HCT116 (cell line): ENCODE measurements at regions not wholly inside any gene's neighbourhood (a gene's known extent, or its start where the extent isn't known, plus 50 kb on each side); places are given as distances from the start of the nearest gene placed in this dataset.
"Not testable (repeated sequence)": the region's sequence is repeated elsewhere in the genome, so short reads cannot be mapped to it uniquely, and the experiment has no call there.

ENCODE experiments used
- ATAC-seq: fragments of 200-7000 bp; cut with Tn5 transposase; 2 replicates; pipeline ENCODE4 v1.9.1; 2020; ENCODE audit warnings: mild to moderate bottlenecking, moderate library complexity
- BruUV-seq: library from RNA; stranded (reverse); fragments of 400-500 nt; replicated peaks from 2 replicates; lab custom pipeline; 2021; lab: Mats Ljungman, UMichigan
- CTCF ChIA-PET: fragments of 300-600 bp; sonication (Branson Sonifier 250); formaldehyde crosslinking; loops from one replicate; lab custom pipeline; 2021; ENCODE audit warnings: antibody characterized with exemption; lab: Charles Lee
- POLR2A ChIA-PET: fragments of 300-600, 350-600 bp; sonication (Branson Sonifier 250); formaldehyde crosslinking; loops from one replicate; lab custom pipeline; 2021; ENCODE audit warnings: antibody characterized with exemption; lab: Charles Lee
- RAD21 ChIA-PET, 2 experiments: fragments of 300-600 bp; sonication (Branson Sonifier 250); formaldehyde crosslinking; loops; one replicate each; lab custom pipeline; 2023; ENCODE audit warnings: low total read pairs in 2 of 2; ENCODE audit not compliant: uncharacterized antibody in 2 of 2, unreplicated experiment in 2 of 2, low non-redundant PET in 1 of 2; lab: Charles Lee
- DNase-seq: peaks from one replicate; pipeline ENCODE4 v3.0.0-alpha.2; 2010; ENCODE audit warnings: low read depth, low spot score
- H2AFZ ChIP-seq: fragments of 200-600 bp; shearing (Covaris generic), sonication (generic); 2 replicates; pipeline ENCODE4 v1.6.1; 2017; ENCODE audit warnings: low read depth, mixed run types, mixed read lengths, antibody characterized with exemption, low read length; ENCODE audit not compliant: poor library complexity, severe bottlenecking
- H3K27ac ChIP-seq: 2 replicates; pipeline ENCODE4 v1.5.1; 2012; ENCODE audit warnings: low read depth, low read length
- H3K27me3 ChIP-seq: fragments of 200-600 bp; sonication (generic); 2 replicates; pipeline ENCODE4 v1.6.1; 2016; ENCODE audit warnings: mixed run types, low read length, mixed read lengths; ENCODE audit not compliant: insufficient read depth
- H3K36me3 ChIP-seq, 2 experiments: fragments of 200-500 bp in 1 of 2; fragments of 200-600 bp in 1 of 2; sonication (Bioruptor generic) in 1 of 2; sonication (generic) in 1 of 2; 2 replicates each; pipeline versions ENCODE4 v1.5.1 to v1.6.1; 2014 to 2016; ENCODE audit warnings: low read length in 2 of 2, inconsistent platforms in 1 of 2, mixed read lengths in 1 of 2, mixed run types in 1 of 2; ENCODE audit not compliant: insufficient read depth in 2 of 2, control insufficient read depth in 1 of 2
- H3K4me1 ChIP-seq, 2 experiments: fragments of 200-600 bp in 1 of 2; sonication (generic) in 1 of 2; 2 replicates each; pipeline versions ENCODE4 v1.5.1 to v1.6.1; 2012 to 2017; ENCODE audit warnings: low read length in 2 of 2, inconsistent platforms in 1 of 2, mild to moderate bottlenecking in 1 of 2, mixed read lengths in 1 of 2, mixed run types in 1 of 2, moderate library complexity in 1 of 2; ENCODE audit not compliant: insufficient read depth in 2 of 2, control insufficient read depth in 1 of 2
- H3K4me2 ChIP-seq: fragments of 200-600 bp; sonication (generic); 2 replicates; pipeline ENCODE4 v1.6.1; 2017; ENCODE audit warnings: mixed run types, low read length, mixed read lengths
- H3K4me3 ChIP-seq, 2 experiments: fragments of 200-600 bp in 1 of 2; sonication (generic) in 1 of 2; replicated peaks in 1 of 2; 2 replicates each; pipeline ENCODE4 v1.5.1; 2011 to 2016; ENCODE audit warnings: low read length in 2 of 2, control low read depth in 1 of 2, low read depth in 1 of 2, mild to moderate bottlenecking in 1 of 2, mixed read lengths in 1 of 2, mixed run types in 1 of 2
- H3K79me2 ChIP-seq: fragments of 200-600 bp; sonication (generic); 2 replicates; pipeline ENCODE4 v1.6.1; 2017; ENCODE audit warnings: mild to moderate bottlenecking, mixed run types, low read length, moderate library complexity, mixed read lengths; ENCODE audit not compliant: insufficient read depth
- H3K9ac ChIP-seq: fragments of 200-600 bp; sonication (generic); 2 replicates; pipeline ENCODE4 v1.6.1; 2016; ENCODE audit warnings: low read length, mixed read lengths
- H3K9me2 ChIP-seq: fragments of 200-600 bp; sonication (generic), shearing (Covaris generic); 2 replicates; pipeline ENCODE4 v1.6.1; 2017; ENCODE audit warnings: mixed run types, mild to moderate bottlenecking, moderate library complexity; ENCODE audit not compliant: insufficient read depth
- H3K9me3 ChIP-seq, 2 experiments: fragments of 200-500 bp in 1 of 2; fragments of 200-600 bp in 1 of 2; sonication (Bioruptor generic) in 1 of 2; sonication (generic) in 1 of 2; 2 replicates each; pipeline ENCODE4 v1.6.1; 2014 to 2017; ENCODE audit warnings: low read length in 2 of 2, mixed read lengths in 2 of 2, inconsistent platforms in 1 of 2, low read depth in 1 of 2, mild to moderate bottlenecking in 1 of 2, mixed run types in 1 of 2, moderate library complexity in 1 of 2; ENCODE audit not compliant: control insufficient read depth in 1 of 2, insufficient read depth in 1 of 2
- H4K20me1 ChIP-seq: fragments of 200-600 bp; sonication (generic), shearing (Covaris generic); 2 replicates; pipeline ENCODE4 v1.6.1; 2017; ENCODE audit warnings: mixed run types, mild to moderate bottlenecking, moderate library complexity; ENCODE audit not compliant: insufficient read depth
- CBX3 ChIP-seq: IDR thresholded peaks from 2 replicates; pipeline ENCODE4 v1.6.1; 2012; ENCODE audit warnings: low read depth
- CEBPB ChIP-seq: IDR thresholded peaks from 2 replicates; pipeline ENCODE4 v1.6.1; 2012; ENCODE audit warnings: low read depth
- EGR1 ChIP-seq: IDR thresholded peaks from 2 replicates; pipeline ENCODE4 v1.6.1; 2012; ENCODE audit warnings: low read depth
- ELF1 ChIP-seq: IDR thresholded peaks from 2 replicates; pipeline ENCODE4 v1.6.1; 2012; ENCODE audit warnings: low read depth, borderline replicate concordance
- EZH2 ChIP-seq: fragments of 200-600 bp; sonication (generic); IDR thresholded peaks from 2 replicates; pipeline ENCODE4 v1.6.1; 2017; ENCODE audit warnings: antibody characterized with exemption, mixed run types
- EZH2phosphoT487 ChIP-seq: fragments of 200-600 bp; IDR thresholded peaks from 2 replicates; pipeline ENCODE4 v1.6.1; 2018; ENCODE audit warnings: antibody characterized with exemption, borderline replicate concordance
- JUND ChIP-seq: IDR thresholded peaks from 2 replicates; pipeline ENCODE4 v1.6.1; 2012
- POLR2A ChIP-seq: IDR thresholded peaks from 2 replicates; pipeline ENCODE4 v1.7.0; 2011; ENCODE audit warnings: borderline replicate concordance; ENCODE audit not compliant: insufficient read depth, insufficient read length; ENCODE audit errors: extremely low read depth
- POLR2AphosphoS5 ChIP-seq: IDR thresholded peaks from 2 replicates; pipeline ENCODE4 v1.6.1; 2011; ENCODE audit warnings: mild to moderate bottlenecking, low read depth, low read length, moderate library complexity
- RAD21 ChIP-seq: IDR thresholded peaks from 2 replicates; pipeline ENCODE4 v1.6.1; 2012; ENCODE audit warnings: low read depth, mild to moderate bottlenecking
- SIN3A ChIP-seq: IDR thresholded peaks from 2 replicates; pipeline ENCODE4 v1.6.1; 2012; ENCODE audit warnings: low read depth
- SP1 ChIP-seq: IDR thresholded peaks from 2 replicates; pipeline ENCODE4 v1.6.1; 2012; ENCODE audit warnings: low read depth
- SRF ChIP-seq: IDR thresholded peaks from 2 replicates; pipeline ENCODE4 v1.6.1; 2012; ENCODE audit warnings: low read depth
- ZNF274 ChIP-seq: fragments of 200-500 bp; sonication (Bioruptor generic); IDR thresholded peaks from 2 replicates; pipeline ENCODE4 v1.6.1; 2014; ENCODE audit warnings: mild to moderate bottlenecking, low read depth, low read length, inconsistent platforms
- intact Hi-C: fragments of 100-400 bp; cut with micrococcal nuclease; formaldehyde crosslinking; loops from 2 replicates; pipeline ENCODE4 v1.10.0; 2022
- TF ChIP-seq, protein P1 (sequence below): IDR thresholded peaks from 2 replicates; pipeline ENCODE4 v1.6.1; 2012
- TF ChIP-seq, protein P2 (sequence below): IDR thresholded peaks from 2 replicates; pipeline ENCODE4 v1.6.1; 2011; ENCODE audit warnings: mild to moderate bottlenecking, low read length, moderate library complexity; ENCODE audit not compliant: insufficient replicate concordance; ENCODE audit errors: extremely low read depth

DNA sequence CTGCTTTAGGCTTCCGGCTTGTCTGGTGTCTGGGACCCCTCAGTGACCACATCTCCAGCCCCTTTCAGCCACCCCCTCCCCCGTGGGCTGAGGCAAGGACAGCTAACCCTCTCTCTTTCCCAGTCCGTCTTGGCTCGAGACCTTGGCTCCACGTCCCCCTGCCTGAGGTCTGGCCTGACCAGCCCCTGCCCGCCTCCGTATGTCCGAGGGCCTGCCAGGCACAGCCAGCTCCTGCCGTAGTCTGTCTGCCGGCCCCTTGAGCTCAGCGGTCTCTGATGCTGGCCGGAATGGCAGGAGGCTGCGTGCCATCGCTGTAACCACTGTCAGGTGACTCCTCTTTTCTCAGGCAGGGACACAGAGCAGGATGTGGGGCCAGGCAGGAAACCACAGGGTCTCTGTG, 73.3 kb upstream of the LRPAP1 start:
- Histone ChIP-seq H4K20me1 (no peaks in the 10 kb centered on the region), H3K27me3 (no peaks in the 10 kb centered on the region), H3K79me2 (no peaks in the 10 kb centered on the region), H3K9me2 (no peaks in the 10 kb centered on the region), H3K9me3 (no peaks in the 10 kb centered on the region), H3K36me3 (no peaks in the 10 kb centered on the region), H2AFZ (no peak overlapping the region), H3K4me3 (no peak overlapping the region), H3K4me1 (no peaks in the 10 kb centered on the region), H3K27ac (no peak overlapping the region), H3K9ac (no peak overlapping the region), H3K4me2 (no peak overlapping the region)
- ATAC-seq (no peak), DNase-seq (no peak)
- no TSS peak for BruUV-seq
- ChIA-PET RAD21 (no interaction called here), POLR2A (no interaction called here), CTCF (no interaction called here)
- intact Hi-C loops = no loop called here
- TF ChIP-seq JUND (no peak), RAD21 (no peak), EZH2phosphoT487 (no peak), EGR1 (no peak), CEBPB (no peak), EZH2 (no peak), SP1 (no peak), SRF (no peak), POLR2A (no peak), SIN3A (no peak), ZNF274 (no peak), POLR2AphosphoS5 (no peak), CBX3 (no peak), ELF1 (no peak)
- TF ChIP-seq, protein P1, sequence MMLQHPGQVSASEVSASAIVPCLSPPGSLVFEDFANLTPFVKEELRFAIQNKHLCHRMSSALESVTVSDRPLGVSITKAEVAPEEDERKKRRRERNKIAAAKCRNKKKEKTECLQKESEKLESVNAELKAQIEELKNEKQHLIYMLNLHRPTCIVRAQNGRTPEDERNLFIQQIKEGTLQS = no peak
- TF ChIP-seq, protein P2, sequence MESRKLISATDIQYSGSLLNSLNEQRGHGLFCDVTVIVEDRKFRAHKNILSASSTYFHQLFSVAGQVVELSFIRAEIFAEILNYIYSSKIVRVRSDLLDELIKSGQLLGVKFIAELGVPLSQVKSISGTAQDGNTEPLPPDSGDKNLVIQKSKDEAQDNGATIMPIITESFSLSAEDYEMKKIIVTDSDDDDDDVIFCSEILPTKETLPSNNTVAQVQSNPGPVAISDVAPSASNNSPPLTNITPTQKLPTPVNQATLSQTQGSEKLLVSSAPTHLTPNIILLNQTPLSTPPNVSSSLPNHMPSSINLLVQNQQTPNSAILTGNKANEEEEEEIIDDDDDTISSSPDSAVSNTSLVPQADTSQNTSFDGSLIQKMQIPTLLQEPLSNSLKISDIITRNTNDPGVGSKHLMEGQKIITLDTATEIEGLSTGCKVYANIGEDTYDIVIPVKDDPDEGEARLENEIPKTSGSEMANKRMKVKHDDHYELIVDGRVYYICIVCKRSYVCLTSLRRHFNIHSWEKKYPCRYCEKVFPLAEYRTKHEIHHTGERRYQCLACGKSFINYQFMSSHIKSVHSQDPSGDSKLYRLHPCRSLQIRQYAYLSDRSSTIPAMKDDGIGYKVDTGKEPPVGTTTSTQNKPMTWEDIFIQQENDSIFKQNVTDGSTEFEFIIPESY = no peak

DNA sequence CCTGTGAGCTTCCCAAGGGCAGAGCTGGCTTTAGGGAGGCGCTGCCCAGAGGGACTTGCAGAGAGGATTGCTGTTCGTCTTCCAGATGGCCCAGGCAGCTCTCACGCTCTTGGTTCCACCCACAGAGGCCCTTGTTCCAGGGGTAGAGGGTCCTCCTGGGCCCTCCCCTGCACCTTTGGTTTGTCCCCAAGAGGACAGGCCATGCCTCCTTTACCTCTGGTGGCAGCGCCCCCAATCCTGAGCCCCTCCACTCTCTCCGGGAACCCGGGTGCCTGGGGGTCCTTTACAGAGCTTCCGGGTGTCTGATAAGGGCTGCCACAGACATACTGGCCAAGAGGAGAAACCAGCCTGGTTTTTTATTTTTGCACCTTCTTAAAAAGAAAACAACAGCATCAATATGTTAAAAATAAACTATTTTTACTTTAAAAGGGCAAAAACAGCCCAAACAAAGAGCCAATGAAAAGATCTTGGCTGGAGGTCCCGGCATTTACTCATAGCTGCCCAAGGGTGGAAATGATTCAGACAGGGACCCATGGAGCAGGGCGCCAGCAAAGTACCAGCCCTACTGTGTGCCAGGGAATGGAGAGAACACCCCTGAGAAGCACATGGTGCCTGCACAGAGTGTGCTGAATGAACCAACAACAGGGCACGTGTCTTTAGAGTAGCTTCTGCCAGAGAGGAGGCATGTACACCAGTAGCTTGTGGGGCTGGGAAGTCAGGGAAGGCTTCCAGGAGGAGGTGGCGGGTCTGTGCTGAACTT, 70.8 kb upstream of the LRPAP1 start:
- POLR2A ChIA-PET, BruUV-seq, ATAC-seq: not testable (repeated sequence)

More for the DNA sequence above, 70.8 kb upstream of the LRPAP1 start:
- DNase-seq, H3K36me3 ChIP-seq, H3K9me2 ChIP-seq, H3K79me2 ChIP-seq, H3K27ac ChIP-seq, H3K9ac ChIP-seq, CTCF ChIA-PET, RAD21 ChIA-PET, H3K9me3 ChIP-seq, H3K4me1 ChIP-seq, H3K4me3 ChIP-seq, H3K4me2 ChIP-seq, intact Hi-C loops, H4K20me1 ChIP-seq, H2AFZ ChIP-seq, H3K27me3 ChIP-seq: not testable (repeated sequence)
